GM18520 (cell line): ENCODE measurements at regions not wholly inside any gene's neighbourhood (a gene's known extent, or its start where the extent isn't known, plus 50 kb on each side); places are given as distances from the start of the nearest gene placed in this dataset.
A peak's percentile ranks its signal among the peaks of the same experiment; 100 is the strongest.
"Not testable (repeated sequence)": the region's sequence is repeated elsewhere in the genome, so short reads cannot be mapped to it uniquely, and the experiment has no call there.

Source experiments
- ATAC-seq: cut with Tn5 transposase; IDR thresholded peaks from one replicate; pipeline ENCODE4 v1.9.1; 2021; ENCODE audit not compliant: unreplicated experiment

DNA sequence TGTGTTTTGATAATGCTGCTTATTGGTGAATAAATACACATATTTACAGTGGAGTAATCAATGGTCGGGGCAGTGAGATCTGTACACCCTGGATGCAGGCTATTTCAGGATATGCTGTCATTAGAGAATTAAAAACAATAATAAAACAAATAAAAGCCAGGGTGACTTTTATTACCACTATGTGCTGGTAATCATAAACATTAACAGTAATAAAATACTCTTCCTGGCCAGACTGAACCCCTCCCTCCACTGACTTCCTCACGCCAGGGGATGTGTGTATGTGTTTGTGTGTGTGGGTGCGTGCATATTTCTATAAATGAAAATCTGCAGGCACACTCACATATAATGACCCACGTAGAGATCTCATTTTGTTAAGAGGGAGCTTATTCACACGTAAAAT, 98.0 kb upstream of the MAP9 start:
- ATAC-seq, result no peak

DNA sequence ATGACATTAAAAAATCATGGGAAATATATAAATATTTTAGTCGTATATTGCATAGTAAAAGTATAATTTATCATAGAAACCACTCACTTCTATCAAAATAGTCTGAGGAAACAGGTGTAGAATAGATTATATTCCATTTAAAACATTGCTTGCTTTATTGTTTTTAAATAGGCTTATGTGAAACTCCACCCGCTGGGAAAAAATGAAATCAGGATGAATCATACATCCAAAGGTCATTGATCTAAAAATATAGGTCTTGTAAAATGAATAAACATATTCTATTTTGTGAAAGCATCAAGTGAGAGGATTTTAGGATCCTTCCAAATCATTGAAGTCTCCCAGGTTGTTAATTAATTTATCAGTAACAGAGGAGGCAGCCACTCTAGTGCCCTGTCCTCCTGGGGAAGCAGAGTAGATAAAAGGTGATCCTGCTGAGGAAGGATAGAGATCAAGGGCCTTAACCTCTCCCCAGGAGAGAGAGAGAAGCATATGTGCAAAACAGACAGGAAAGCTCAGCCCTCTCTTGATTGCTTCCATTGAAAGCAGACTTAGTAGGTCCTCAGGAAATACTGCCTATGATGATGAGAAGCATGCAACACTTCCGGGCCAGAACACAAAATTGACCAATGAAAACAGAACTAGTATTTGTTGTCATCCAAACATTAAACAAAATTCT, 96.8 kb upstream of the MAP9 start:
- ATAC-seq, result no peak

DNA sequence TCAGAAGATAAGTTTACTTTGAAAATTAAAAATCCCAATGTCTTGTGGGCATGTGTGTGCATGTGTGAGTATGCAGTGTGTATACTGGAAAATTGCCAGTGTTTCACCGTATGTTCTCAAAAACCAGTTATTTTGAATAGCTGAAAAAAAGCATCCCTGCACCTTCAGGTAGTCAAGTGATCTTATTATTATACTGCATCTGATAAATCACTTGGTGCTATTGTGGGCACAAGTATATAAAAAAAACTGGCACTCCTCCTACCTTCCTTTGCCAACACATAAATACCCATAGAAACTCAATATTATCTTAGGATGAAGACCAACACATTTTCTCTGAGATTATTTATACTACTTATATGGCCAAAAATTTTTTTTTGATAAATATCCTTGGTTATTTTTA, 91.5 kb upstream of the MAP9 start:
- ATAC-seq, result no peak

DNA sequence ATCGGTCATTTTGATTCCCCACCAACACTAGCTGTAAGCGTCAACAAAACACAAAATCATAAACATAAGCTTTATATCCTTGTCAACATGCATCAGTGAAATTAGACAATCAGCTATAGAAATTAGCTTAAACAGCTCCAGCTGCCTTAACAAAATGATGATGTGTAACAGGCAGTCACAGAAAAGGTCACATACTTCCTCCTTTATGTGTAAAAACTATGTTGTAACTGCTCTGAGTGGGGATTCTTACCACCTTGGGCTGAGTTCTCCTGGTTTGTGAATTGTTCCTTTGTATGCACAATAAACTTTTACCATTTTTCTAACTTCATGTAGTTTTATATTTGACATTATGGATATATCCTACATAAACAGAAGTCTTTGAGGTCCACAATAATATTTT, 73.9 kb upstream of the MAP9 start:
- no peak for ATAC-seq

DNA sequence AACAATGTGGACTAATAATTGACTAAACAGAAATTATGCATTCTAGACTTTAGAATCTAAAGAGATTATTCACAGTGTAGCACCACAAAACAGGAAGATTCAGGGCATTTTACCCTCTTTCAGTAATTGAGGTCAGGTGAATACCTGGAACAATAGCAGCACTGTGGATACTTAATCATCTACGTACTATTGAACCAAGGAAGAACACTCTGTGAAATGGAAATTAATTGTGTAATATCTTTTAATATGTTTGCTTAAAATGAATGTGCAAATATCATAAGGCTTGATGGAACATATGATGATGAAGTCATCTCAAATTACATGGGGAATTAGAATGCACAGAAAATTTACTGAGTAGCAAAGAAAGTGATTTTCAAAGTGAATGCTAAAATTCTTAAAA, 68.5 kb upstream of the MAP9 start:
- ATAC-seq, result no peak

DNA sequence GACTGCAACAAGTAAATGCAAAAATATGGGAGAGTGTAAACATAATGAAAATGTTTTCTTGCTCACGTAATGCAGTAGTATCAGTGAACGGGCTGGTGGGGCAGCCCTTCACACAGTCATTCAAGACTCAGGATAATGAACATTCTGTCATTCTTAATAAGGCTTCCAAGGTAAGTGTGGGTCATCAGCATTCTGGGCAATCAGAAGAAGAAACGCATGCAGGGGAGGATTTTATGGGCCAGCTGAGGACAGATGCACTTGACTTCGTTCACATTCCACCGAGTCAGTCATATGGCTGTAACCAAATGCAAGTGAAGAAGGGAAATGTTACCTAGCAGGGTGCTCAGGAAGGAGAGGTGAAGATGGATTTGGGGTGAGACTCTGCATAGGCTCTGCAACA, 68.0 kb upstream of the MAP9 start:
- no peak for ATAC-seq

DNA sequence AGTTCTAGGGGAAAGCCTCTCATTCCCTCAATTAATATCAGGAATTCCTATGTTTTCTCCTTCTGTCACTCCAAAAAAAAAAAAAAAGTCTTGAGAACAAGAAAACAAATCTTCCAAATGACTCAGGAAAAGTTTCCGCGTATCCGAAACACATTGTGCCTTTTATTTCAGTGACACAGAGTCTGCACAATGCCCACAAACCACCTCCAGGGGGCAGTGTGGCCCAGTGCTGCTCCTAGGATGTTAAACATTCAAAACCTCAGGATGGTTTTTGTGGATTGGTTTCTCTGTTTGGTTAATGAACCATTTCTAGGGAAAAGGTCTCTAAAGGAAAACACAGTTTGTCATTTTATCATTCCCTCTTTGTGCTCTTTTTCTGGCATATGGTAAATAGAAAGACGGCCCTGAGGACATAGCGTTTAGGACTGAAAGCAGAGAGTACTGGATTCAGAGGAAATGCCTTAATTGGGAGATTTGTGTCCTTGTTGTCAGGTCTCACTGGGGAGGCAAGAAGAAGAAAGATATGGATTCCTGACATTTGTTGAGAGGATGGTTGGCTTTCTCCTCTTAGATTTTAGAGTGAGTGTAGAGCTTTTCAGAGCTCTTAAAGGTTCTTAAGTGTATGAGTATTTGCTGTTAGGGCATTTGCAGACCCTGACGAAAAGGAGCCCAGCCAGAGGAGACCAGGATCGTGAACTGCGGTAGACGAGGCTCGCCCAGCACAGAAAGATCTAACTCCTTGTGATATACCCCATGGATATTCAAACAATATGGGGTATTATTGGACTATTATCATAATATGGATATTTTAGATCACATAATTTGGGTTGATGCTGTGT, 65.7 kb upstream of the MAP9 start:
- peak; percentile 41 for ATAC-seq

DNA sequence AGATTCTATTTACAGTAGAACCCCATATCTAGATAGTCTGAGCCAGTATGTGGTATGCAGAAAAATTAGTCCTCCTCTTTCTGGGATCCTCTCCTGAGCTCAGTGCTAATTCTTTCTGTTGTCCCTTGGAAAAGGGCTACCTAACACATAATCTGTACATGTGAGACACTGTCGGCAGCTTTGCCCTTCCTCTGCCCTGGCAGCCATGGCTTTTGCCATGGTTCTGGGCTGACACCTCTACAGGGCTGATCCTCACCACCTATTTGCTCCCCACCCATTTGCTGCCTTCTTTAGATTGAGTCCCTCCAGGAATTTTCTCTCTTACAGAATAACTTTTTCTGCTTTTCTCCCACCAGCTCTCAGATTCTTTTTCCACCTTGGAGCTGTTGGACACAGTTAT, 64.7 kb upstream of the MAP9 start:
- no peak for ATAC-seq

DNA sequence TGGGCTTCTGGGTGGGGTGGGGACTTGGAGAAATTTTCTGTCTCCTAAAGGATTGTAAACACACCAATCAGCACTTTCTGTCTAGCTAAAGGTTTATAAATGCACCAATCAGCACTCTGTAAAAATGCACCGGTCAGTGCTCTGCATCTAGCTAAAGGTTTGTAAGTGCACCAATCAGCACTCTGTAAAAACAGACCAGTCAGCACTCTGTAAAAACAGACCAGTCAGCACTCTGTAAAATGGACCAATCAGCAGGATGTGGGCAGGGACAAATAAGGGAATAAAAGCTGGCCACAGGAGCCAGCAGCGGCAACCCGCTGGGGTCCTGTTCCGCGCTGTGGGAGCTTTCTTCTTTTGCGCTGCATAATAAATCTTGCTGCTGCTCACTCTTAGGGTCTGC, 63.0 kb upstream of the MAP9 start:
- ATAC-seq, result not testable (repeated sequence)

DNA sequence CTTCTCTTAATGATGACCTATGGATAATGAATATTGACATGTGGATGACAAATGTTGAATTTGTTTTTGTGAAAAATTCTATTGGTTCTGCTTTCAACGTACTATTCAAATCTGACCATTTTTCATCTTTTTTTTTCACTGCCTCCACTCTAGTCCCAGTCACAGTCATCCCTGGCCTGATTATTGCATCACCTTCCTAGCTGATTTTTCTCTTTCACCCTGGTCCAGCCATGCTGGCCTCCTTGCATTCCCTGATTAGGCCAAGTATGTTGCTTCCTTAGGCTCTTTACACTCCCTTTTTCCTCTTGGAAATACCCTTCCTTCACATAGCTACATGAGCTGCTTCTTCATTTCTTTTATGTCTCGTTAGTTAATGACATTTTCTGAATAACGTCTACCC, 58.1 kb upstream of the MAP9 start:
- no peak for ATAC-seq

DNA sequence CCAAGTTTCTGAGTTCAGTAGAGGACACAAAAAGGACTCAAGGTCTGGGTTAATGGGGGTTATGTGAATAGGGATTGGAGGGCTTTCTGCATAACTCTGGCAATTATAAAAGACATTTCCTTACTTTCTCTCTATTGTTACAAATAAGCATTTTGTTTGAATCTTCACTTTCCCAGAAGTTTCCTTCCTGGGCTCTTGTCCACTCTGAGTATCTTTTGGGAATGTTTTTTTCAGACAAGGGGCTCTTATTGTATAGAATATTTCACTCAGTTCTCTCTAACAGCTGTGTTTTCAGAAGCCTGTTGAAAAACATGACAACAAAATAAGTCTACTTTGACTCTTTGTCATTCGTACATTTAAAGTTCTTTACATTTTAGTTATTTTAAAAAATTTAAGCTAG, 57.6 kb upstream of the MAP9 start:
- no peak for ATAC-seq

DNA sequence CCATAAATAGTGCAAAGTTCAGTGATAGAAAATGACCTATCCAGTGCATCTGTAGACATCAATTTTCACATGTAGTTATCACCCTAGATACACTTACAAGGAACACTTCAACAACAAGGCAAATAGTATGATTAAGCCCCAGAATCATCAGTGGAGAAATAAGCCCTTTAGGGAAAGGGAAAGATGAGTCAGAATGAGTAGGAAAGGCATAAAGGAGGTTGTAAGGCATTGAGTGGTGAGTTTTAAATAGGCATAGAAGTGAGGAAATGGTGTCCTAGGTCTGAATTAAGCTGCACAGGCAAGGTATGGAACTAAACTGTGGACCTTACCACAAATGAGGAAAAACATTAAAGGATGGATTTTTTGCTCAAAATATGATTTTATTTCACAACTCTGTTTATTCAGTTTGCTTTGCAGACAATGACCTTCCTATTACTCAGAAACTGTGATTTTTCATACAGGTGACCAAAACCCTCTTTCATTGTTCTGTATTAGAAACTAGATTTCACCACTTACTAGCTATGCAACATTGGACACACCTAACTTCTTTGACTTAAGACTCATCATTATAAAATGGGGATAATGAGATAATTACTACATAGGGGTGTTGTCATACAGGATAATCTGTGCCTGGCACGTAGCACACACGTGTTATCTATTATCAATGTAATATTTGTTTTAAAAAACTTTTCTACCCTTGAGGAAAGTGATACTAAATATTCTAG, 57.0 kb upstream of the MAP9 start:
- no peak for ATAC-seq

DNA sequence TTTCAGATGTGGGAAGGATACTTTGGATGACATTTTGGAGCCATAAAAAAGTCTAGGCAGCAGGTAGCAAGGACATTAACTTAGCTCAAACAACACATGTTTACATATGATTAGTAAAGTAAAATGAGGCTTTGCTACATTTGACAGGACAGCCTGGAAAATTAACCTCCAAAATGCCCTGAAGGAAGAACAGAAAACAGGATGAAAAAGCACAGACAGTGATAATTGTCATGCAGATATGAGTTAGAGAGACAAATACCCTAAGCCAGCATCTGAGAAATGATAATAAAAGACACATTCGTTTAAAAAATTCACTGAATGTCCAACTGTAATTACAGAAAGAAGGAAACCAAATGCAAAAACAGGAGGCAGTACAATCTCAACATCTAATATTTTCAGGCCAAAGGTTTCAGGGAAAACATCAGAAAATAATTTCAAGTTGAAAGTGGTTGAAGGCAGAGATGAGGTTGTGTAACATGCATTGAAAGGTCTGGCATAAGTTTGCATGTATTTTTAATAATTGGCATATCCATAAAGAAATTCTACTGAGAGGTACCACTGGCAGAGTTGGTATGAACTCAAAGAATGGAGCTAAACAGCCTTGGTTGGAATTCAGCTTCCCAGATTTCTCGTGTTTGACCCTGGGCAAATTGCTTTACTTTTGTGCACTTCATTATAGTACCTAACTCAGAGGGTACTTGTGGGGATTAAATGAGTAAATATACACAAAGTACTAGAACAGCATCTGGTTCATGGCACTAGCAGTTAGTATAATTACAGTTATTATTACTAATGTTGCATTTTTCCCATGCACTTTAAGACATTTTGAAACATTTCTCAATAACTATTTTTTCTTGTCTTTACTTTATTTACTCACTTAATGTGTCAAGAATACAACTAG, 54.4 kb upstream of the MAP9 start:
- ATAC-seq, result no peak

DNA sequence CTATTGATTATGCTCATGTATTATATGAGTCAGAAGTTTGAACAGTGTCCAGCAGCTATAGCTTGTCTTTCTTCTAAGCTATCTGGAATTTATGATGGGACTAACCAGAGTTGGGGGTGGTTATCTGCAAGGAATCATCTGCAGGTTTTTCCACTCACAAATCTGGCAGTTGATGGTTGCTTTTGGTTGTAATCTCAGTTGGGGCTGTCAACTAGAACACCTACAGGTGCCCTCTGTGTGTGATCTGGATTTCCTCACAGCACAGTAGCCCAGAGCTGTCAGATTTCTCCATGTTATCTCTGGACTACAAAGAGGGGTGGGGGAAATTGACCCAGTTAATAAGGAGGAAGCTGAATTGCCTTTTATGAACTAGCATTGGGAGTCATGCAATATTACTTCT, 51.4 kb upstream of the MAP9 start:
- no peak for ATAC-seq

DNA sequence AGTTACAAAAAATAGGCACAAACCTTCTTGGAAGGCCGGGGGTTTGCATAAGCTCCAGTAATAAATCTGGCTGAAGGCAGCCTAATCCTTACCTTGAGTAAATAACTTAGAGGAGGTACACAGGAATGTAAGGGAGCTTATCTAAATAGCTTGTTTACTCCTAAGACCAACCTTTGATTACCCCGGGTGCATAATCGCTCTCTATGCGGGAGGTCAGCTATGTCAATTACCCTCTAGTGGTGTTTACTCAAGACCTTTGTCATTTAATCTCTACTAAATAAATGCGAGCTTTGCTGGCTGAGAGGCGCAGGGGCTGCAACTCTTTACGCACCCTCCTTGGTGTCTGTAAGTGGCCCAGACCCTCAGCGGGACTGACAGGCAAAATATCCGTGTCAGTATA, 50.2 kb upstream of the MAP9 start:
- no peak for ATAC-seq
